ENCODE measurements at regions not wholly inside any gene's neighbourhood (a gene's known extent, or its start where the extent isn't known, plus 50 kb on each side); places are given as distances from the start of the nearest gene placed in this dataset.

GRCh38 chr20:55761100-55761499 lies 244.2 kb downstream of the CBLN4 start:
- TF ChIP-seq, protein P1, sequence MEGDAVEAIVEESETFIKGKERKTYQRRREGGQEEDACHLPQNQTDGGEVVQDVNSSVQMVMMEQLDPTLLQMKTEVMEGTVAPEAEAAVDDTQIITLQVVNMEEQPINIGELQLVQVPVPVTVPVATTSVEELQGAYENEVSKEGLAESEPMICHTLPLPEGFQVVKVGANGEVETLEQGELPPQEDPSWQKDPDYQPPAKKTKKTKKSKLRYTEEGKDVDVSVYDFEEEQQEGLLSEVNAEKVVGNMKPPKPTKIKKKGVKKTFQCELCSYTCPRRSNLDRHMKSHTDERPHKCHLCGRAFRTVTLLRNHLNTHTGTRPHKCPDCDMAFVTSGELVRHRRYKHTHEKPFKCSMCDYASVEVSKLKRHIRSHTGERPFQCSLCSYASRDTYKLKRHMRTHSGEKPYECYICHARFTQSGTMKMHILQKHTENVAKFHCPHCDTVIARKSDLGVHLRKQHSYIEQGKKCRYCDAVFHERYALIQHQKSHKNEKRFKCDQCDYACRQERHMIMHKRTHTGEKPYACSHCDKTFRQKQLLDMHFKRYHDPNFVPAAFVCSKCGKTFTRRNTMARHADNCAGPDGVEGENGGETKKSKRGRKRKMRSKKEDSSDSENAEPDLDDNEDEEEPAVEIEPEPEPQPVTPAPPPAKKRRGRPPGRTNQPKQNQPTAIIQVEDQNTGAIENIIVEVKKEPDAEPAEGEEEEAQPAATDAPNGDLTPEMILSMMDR (IDR thresholded peaks at IDR 0.05): no peak
- TF ChIP-seq POLR2A (IDR thresholded peaks at IDR 0.05) (no peak), EP300 (IDR thresholded peaks at IDR 0.05) (no peak)
